HG03520 (cell line): ENCODE measurements at regions not wholly inside any gene's neighbourhood (a gene's known extent, or its start where the extent isn't known, plus 50 kb on each side); places are given as distances from the start of the nearest gene placed in this dataset.
"Not testable (repeated sequence)": the region's sequence is repeated elsewhere in the genome, so short reads cannot be mapped to it uniquely, and the experiment has no call there.

Experiments
- ATAC-seq: cut with Tn5 transposase; IDR thresholded peaks from one replicate; pipeline ENCODE4 v1.9.1; 2021; ENCODE audit warnings: mild to moderate bottlenecking, moderate library complexity; ENCODE audit not compliant: unreplicated experiment

GRCh38 chr6:132060591-132060990 is 109.4 kb upstream of the CCN2 start:
- ATAC-seq, result no peak

GRCh38 chr6:132058975-132059374 is 107.8 kb upstream of the CCN2 start:
- no peak for ATAC-seq

- no peak for ATAC-seq
Measured at GRCh38 chr6:132054525-132054924, 103.4 kb upstream of the CCN2 start.

GRCh38 chr6:132053511-132053910 is 102.3 kb upstream of the CCN2 start:
- ATAC-seq, result no peak

GRCh38 chr6:132052096-132052495 is 100.9 kb upstream of the CCN2 start:
- no peak for ATAC-seq

- ATAC-seq, result no peak
Measured at GRCh38 chr6:132045877-132046276, 94.7 kb upstream of the CCN2 start.

- ATAC-seq, result no peak
Measured at GRCh38 chr6:132043148-132043547, 92.0 kb upstream of the CCN2 start.

GRCh38 chr6:132041706-132042105 is 90.5 kb upstream of the CCN2 start:
- no peak for ATAC-seq

- no peak for ATAC-seq
Measured at GRCh38 chr6:132028029-132028428, 76.9 kb upstream of the CCN2 start.

- ATAC-seq, result no peak
Measured at GRCh38 chr6:132025468-132025867, 74.3 kb upstream of the CCN2 start.

GRCh38 chr6:132023490-132023889 is 72.3 kb upstream of the CCN2 start:
- ATAC-seq, result no peak

GRCh38 chr6:132021552-132022375 is 70.6 kb upstream of the CCN2 start:
- no peak for ATAC-seq

GRCh38 chr6:132020918-132021317 is 69.7 kb upstream of the CCN2 start:
- not testable (repeated sequence) for ATAC-seq

- no peak for ATAC-seq
Measured at GRCh38 chr6:132020138-132020581, 69.0 kb upstream of the CCN2 start.

- ATAC-seq, result no peak
Measured at GRCh38 chr6:132019586-132019985, 68.4 kb upstream of the CCN2 start.

- no peak for ATAC-seq
Measured at GRCh38 chr6:132017942-132018341, 66.8 kb upstream of the CCN2 start.

GRCh38 chr6:132016396-132016795 is 65.2 kb upstream of the CCN2 start:
- ATAC-seq, result no peak

GRCh38 chr6:132011582-132011981 is 60.4 kb upstream of the CCN2 start:
- no peak for ATAC-seq

GRCh38 chr6:132009175-132009574 is 58.0 kb upstream of the CCN2 start:
- ATAC-seq, result no peak

- no peak for ATAC-seq
Measured at GRCh38 chr6:132007474-132008190, 56.5 kb upstream of the CCN2 start.

GRCh38 chr6:132005178-132005577 is 54.0 kb upstream of the CCN2 start:
- ATAC-seq, result no peak

GRCh38 chr6:132004668-132005067 is 53.5 kb upstream of the CCN2 start:
- ATAC-seq, result no peak
